IMR-90 (cell line): ENCODE measurements at regions not wholly inside any gene's neighbourhood (a gene's known extent, or its start where the extent isn't known, plus 50 kb on each side); places are given as distances from the start of the nearest gene placed in this dataset.

Source experiments
- ATAC-seq: fragments of 200-7000 bp; cut with Tn5 transposase; 2 replicates; pipeline ENCODE4 v1.9.1; 2020; ENCODE audit warnings: low read depth, mild to moderate bottlenecking, moderate library complexity
- BruUV-seq: library from RNA; stranded (reverse); fragments of 400-500 nt; replicated peaks from 2 replicates; lab custom pipeline; 2021; lab: Mats Ljungman, UMichigan
- CTCF ChIA-PET: fragments of 300-600 bp; formaldehyde crosslinking; extraction: SDS; loops from one replicate; lab custom pipeline; 2021; ENCODE audit warnings: antibody characterized with exemption; lab: Yijun Ruan, JAX
- POLR2A ChIA-PET: fragments of 300-600 bp; sonication (Branson Sonifier 250); formaldehyde crosslinking; loops from one replicate; lab custom pipeline; 2022; ENCODE audit warnings: antibody characterized with exemption; ENCODE audit not compliant: unreplicated experiment; lab: Charles Lee
- DNase-seq: peaks from one replicate; pipeline ENCODE4 v3.0.0; 2013
- H2AFZ ChIP-seq: replicated peaks from 2 replicates; pipeline ENCODE3; 2013; ENCODE audit warnings: low read length, mild to moderate bottlenecking; ENCODE audit not compliant: poor library complexity
- H2AK5ac ChIP-seq: 2 replicates; pipeline ENCODE4 v1.6.1; 2013; ENCODE audit warnings: low read depth, low read length, inconsistent platforms
- H2AK9ac ChIP-seq: replicated peaks from 2 replicates; pipeline ENCODE3; 2013; ENCODE audit warnings: mild to moderate bottlenecking, low read depth, low read length, moderate library complexity; ENCODE audit not compliant: poor library complexity
- H2BK120ac ChIP-seq: 2 replicates; pipeline ENCODE4 v1.6.1; 2013; ENCODE audit warnings: low read depth, low read length, inconsistent platforms
- H2BK15ac ChIP-seq: 3 replicates; pipeline ENCODE4 v1.6.1; 2013; ENCODE audit warnings: low read depth, low read length, inconsistent platforms
- H2BK20ac ChIP-seq: 2 replicates; pipeline ENCODE4 v1.6.1; 2013; ENCODE audit warnings: low read depth, mild to moderate bottlenecking, inconsistent platforms, low read length, moderate library complexity
- H2BK5ac ChIP-seq: 2 replicates; pipeline ENCODE4 v1.6.1; 2013; ENCODE audit warnings: mild to moderate bottlenecking, low read depth, low read length, inconsistent platforms; ENCODE audit not compliant: poor library complexity, severe bottlenecking
- H3K14ac ChIP-seq: replicated peaks from 2 replicates; pipeline ENCODE4 v1.6.1; 2013; ENCODE audit warnings: low read depth, low read length, inconsistent platforms
- H3K18ac ChIP-seq: 2 replicates; pipeline ENCODE4 v1.6.1; 2013; ENCODE audit warnings: low read depth, low read length, control low read depth
- H3K23ac ChIP-seq: 2 replicates; pipeline ENCODE4 v1.6.1; 2013; ENCODE audit warnings: low read depth, low read length, inconsistent platforms
- H3K27ac ChIP-seq: 2 replicates; pipeline ENCODE4 v1.5.1; 2013; ENCODE audit warnings: mild to moderate bottlenecking, control low read depth, low read length; ENCODE audit not compliant: insufficient read depth
- H3K27me3 ChIP-seq: 2 replicates; pipeline ENCODE4 v1.6.1; 2013; ENCODE audit warnings: low read length; ENCODE audit not compliant: control insufficient read depth, insufficient read depth
- H3K36me3 ChIP-seq: 2 replicates; pipeline ENCODE4 v1.6.1; 2013; ENCODE audit warnings: low read length, mixed read lengths; ENCODE audit not compliant: control insufficient read depth, insufficient read depth
- H3K4ac ChIP-seq: 2 replicates; pipeline ENCODE4 v1.6.1; 2013; ENCODE audit warnings: low read depth, low read length, inconsistent platforms
- H3K4me1 ChIP-seq: 2 replicates; pipeline ENCODE4 v1.6.1; 2013; ENCODE audit warnings: low read length, mixed read lengths; ENCODE audit not compliant: control insufficient read depth, insufficient read depth
- H3K4me2 ChIP-seq: 2 replicates; pipeline ENCODE4 v1.6.1; 2013; ENCODE audit warnings: low read depth, mild to moderate bottlenecking, control low read depth, low read length, moderate library complexity
- H3K4me3 ChIP-seq: 2 replicates; pipeline ENCODE4 v1.5.1; 2013; ENCODE audit warnings: low read depth, mild to moderate bottlenecking, control low read depth, low read length, moderate library complexity; ENCODE audit not compliant: insufficient read depth
- H3K56ac ChIP-seq: 2 replicates; pipeline ENCODE4 v1.6.1; 2013; ENCODE audit warnings: low read length, inconsistent platforms; ENCODE audit not compliant: insufficient read depth; ENCODE audit errors: extremely low read depth
- H3K79me1 ChIP-seq, 2 experiments: 2 replicates each; pipeline ENCODE4 v1.6.1; 2013; ENCODE audit warnings: low read length in 2 of 2, inconsistent platforms in 1 of 2, low read depth in 1 of 2
- H3K9ac ChIP-seq: 2 replicates; pipeline ENCODE4 v1.6.1; 2013; ENCODE audit warnings: low read depth, low read length, control low read depth
- H3K9me1 ChIP-seq: 2 replicates; pipeline ENCODE4 v1.6.1; 2013; ENCODE audit warnings: low read length, inconsistent platforms; ENCODE audit not compliant: insufficient read depth
- H3K9me3 ChIP-seq: 2 replicates; pipeline ENCODE4 v1.6.1; 2013; ENCODE audit warnings: low read length; ENCODE audit not compliant: control insufficient read depth, insufficient read depth
- H4K20me1 ChIP-seq: 2 replicates; pipeline ENCODE4 v1.6.1; 2013; ENCODE audit warnings: low read length, inconsistent platforms; ENCODE audit not compliant: insufficient read depth
- H4K5ac ChIP-seq: 2 replicates; pipeline ENCODE4 v1.6.1; 2013; ENCODE audit warnings: mild to moderate bottlenecking, low read depth, low read length, control low read depth
- H4K8ac ChIP-seq, 2 experiments: 2 replicates each; pipeline ENCODE4 v1.6.1; 2013; ENCODE audit warnings: low read depth in 2 of 2, low read length in 2 of 2, control low read depth in 1 of 2, inconsistent platforms in 1 of 2
- H4K91ac ChIP-seq: 2 replicates; pipeline ENCODE4 v1.6.1; 2013; ENCODE audit warnings: low read depth, low read length, inconsistent platforms; ENCODE audit not compliant: insufficient read depth
- CEBPB ChIP-seq: IDR thresholded peaks from 2 replicates; pipeline ENCODE4 v1.6.1; 2012; ENCODE audit warnings: low read depth, low read length, improper control_type of control experiment
- MXI1 ChIP-seq: IDR thresholded peaks from 2 replicates; pipeline ENCODE4 v1.6.1; 2012; ENCODE audit warnings: low read depth, mild to moderate bottlenecking, low read length, moderate library complexity, borderline replicate concordance
- WGBS, 2 experiments: methylation state at CpG; one replicate each; pipeline versions ENCODE4 v1.1.5 to v1.1.7; 2013; ENCODE audit warnings: missing lambda C conversion rate in 2 of 2; ENCODE audit not compliant: insufficient read length in 1 of 2; ENCODE audit errors: extremely low coverage in 2 of 2; 5-methylcytosine and 5-hydroxymethylcytosine counted together
- dilution Hi-C: fragments of 300-500 bp; cut with HindIII; formaldehyde crosslinking; loops from one replicate; pipeline ENCODE4 v1.14.3; 2018; ENCODE audit warnings: low sequenced_read_pairs; ENCODE audit not compliant: unreplicated experiment
- in situ Hi-C: fragments of 300-500 bp; cut with MboI; formaldehyde crosslinking; loops from 3 replicates; pipeline ENCODE4 v1.14.3; 2019; ENCODE audit warnings: low sequenced_read_pairs, inconsistent platforms, mixed read lengths
- intact Hi-C: fragments of 100-400 bp; cut with micrococcal nuclease; formaldehyde crosslinking; loops from 2 replicates; pipeline ENCODE4 v1.10.0; 2022

DNA sequence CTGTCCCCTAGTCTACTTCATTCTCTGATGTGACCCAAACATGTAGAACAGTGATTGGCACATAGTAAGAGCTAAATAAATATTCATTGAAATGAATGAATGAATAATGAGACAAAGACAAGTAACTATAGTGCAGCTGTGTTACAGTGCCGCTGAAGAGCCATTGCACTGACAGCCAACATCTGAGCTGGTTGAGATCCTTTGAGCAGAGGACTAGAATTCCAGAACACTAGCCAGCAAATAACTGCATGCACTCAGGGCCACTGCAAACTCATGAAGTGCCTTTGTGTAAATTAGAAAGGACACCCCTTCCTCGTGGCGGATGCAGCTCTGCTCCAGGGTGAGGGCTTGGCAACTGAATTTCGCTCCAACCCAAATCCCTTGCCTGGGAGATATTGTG is 230.3 kb upstream of the CDYL start:
- ChIA-PET CTCF (no interaction called here), POLR2A (no interaction called here)
- Histone ChIP-seq H3K23ac (no peak overlapping the region), H2BK120ac (no peak overlapping the region), H3K56ac (no peak overlapping the region), H4K20me1 (no peaks in the 10 kb centered on the region), H3K9me1 (no peaks in the 10 kb centered on the region), H2AK5ac (no peak overlapping the region), H3K9me3 (no peaks in the 10 kb centered on the region), H3K36me3 (no peaks in the 10 kb centered on the region), H3K79me1 (no peaks in the 10 kb centered on the region), H2BK5ac (no peak overlapping the region), H4K5ac (no peak overlapping the region), H2BK20ac (no peak overlapping the region), H4K91ac (no peak overlapping the region), H4K8ac (no peak overlapping the region), H3K4ac (no peak overlapping the region), H3K4me3 (no peak overlapping the region), H2AK9ac (no peak overlapping the region), H3K4me2 (no peak overlapping the region), H3K9ac (no peak overlapping the region), H3K27me3 (peaks cover 5% of the 10 kb centered on the region), H2AFZ (no peak overlapping the region), H3K27ac (no peak overlapping the region), H3K4me1 (no peaks in the 10 kb centered on the region), H3K18ac (no peak overlapping the region), H2BK15ac (no peak overlapping the region), H3K14ac (no peak overlapping the region)
- BruUV-seq: no TSS peak
- no peak for ATAC-seq
- no peak for TF ChIP-seq CEBPB
- no peak for TF ChIP-seq MXI1
- in situ Hi-C loops (no loop called here), dilution Hi-C loops (no loop called here), intact Hi-C loops (no loop called here)
- DNase-seq: no peak
- WGBS, 2 experiments: 63% methylated on average over 3 of the region's 4 CpGs; no CpG with 5 or more reads in 1 of the 2 experiments
